Activated CD8-positive, alpha-beta T cell treated with anti-CD3 and anti-CD28 coated beads for 36 hours (primary cell): ENCODE measurements at regions not wholly inside any gene's neighbourhood (a gene's known extent, or its start where the extent isn't known, plus 50 kb on each side); places are given as distances from the start of the nearest gene placed in this dataset.

Source experiments
- ATAC-seq: fragments of 200-7000 bp; cut with Tn5 transposase; one replicate; pipeline ENCODE4 v1.10.0; 2021; ENCODE audit warnings: mild to moderate bottlenecking, moderate library complexity
- CTCF ChIA-PET: fragments of 350-600 bp; sonication (Branson Sonifier 250); formaldehyde crosslinking; loops from one replicate; lab custom pipeline; 2021; ENCODE audit warnings: antibody characterized with exemption; lab: Charles Lee
- POLR2A ChIA-PET: fragments of 350-600 bp; sonication (Branson Sonifier 250); formaldehyde crosslinking; loops from one replicate; lab custom pipeline; 2021; ENCODE audit warnings: antibody characterized with exemption; lab: Charles Lee
- DNase-seq: peaks from one replicate; pipeline ENCODE4 v3.0.0-alpha.2; 2020
- H3K27ac Mint-ChIP-seq: one replicate; pipeline ENCODE4 v1.8.0; 2021; ENCODE audit warnings: mild to moderate bottlenecking, mixed read lengths
- H3K27me3 Mint-ChIP-seq: one replicate; pipeline ENCODE4 v1.8.0; 2021; ENCODE audit warnings: mixed read lengths
- H3K36me3 Mint-ChIP-seq: one replicate; pipeline ENCODE4 v1.8.0; 2021; ENCODE audit warnings: low read depth, mixed read lengths
- H3K4me1 Mint-ChIP-seq: one replicate; pipeline ENCODE4 v1.8.0; 2021; ENCODE audit warnings: low read depth, mixed read lengths
- H3K4me3 Mint-ChIP-seq: one replicate; pipeline ENCODE4 v1.8.0; 2021; ENCODE audit warnings: mild to moderate bottlenecking, moderate library complexity, mixed read lengths
- H3K9me3 Mint-ChIP-seq: one replicate; pipeline ENCODE4 v1.8.0; 2021; ENCODE audit warnings: mixed read lengths
- intact Hi-C: fragments of 100-400 bp; cut with micrococcal nuclease; formaldehyde crosslinking; loops from one replicate; pipeline ENCODE4 v1.10.0; 2022
- TF ChIP-seq, protein P1 (sequence below): fragments of 200-600 bp; IDR thresholded peaks from one replicate; pipeline ENCODE4 v1.8.0; 2022; ENCODE audit warnings: antibody characterized with exemption, mild to moderate bottlenecking

DNA sequence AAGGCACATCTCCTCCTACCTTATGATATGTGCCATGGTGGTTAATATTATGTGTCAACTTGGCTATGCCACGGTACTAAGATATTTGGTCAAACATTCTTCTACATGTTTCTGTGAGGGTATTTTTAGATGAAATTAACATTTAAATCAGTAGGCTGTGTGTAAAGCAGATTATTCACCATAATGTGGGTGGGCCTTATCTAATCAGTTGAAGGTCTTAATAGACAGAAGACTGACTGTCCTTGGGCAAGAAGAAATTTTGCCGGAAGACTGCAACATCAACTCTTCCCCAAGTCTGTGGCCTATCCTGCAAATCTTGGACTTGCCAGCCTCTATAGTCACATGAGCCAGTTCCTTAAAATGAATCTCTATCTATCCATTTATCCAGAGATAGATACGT, 380.1 kb upstream of the DDI1 start:
- Mint-ChIP-seq H3K4me1 (no peaks in the 10 kb centered on the region), H3K9me3 (peaks cover 4% of the 10 kb centered on the region), H3K36me3 (no peaks in the 10 kb centered on the region), H3K27me3 (no peaks in the 10 kb centered on the region), H3K27ac (no peak overlapping the region), H3K4me3 (no peak overlapping the region)
- ATAC-seq (no peak), DNase-seq (no peak)
- POLR2A ChIA-PET: no interaction called here
- TF ChIP-seq, protein P1, sequence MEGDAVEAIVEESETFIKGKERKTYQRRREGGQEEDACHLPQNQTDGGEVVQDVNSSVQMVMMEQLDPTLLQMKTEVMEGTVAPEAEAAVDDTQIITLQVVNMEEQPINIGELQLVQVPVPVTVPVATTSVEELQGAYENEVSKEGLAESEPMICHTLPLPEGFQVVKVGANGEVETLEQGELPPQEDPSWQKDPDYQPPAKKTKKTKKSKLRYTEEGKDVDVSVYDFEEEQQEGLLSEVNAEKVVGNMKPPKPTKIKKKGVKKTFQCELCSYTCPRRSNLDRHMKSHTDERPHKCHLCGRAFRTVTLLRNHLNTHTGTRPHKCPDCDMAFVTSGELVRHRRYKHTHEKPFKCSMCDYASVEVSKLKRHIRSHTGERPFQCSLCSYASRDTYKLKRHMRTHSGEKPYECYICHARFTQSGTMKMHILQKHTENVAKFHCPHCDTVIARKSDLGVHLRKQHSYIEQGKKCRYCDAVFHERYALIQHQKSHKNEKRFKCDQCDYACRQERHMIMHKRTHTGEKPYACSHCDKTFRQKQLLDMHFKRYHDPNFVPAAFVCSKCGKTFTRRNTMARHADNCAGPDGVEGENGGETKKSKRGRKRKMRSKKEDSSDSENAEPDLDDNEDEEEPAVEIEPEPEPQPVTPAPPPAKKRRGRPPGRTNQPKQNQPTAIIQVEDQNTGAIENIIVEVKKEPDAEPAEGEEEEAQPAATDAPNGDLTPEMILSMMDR: no peak
- intact Hi-C loops: no loop called here
- CTCF ChIA-PET: no interaction called here

DNA sequence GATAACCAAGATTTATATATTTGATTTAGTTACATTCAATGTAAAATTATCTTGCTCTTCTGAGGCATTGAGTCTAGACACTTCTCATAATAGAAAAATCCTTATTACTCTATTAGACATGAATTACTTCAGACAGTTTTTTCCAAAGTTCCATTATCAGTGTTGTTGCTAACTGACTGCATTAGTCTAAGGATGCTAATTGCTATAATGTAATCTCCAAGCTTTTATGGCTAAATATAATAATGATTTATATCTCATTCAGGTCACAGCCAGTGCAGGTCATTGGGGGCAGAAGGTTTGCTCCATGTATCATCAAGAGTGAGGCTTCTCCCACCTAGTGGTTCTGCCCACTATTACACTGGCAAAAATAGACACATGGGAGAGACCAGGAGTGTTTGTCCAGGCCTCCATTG, 377.2 kb upstream of the DDI1 start:
- ChIA-PET CTCF (no interaction called here), POLR2A (no interaction called here)
- Mint-ChIP-seq H3K4me3 (no peak overlapping the region), H3K9me3 (no peaks in the 10 kb centered on the region), H3K36me3 (no peaks in the 10 kb centered on the region), H3K4me1 (no peaks in the 10 kb centered on the region), H3K27ac (no peak overlapping the region), H3K27me3 (no peaks in the 10 kb centered on the region)
- ATAC-seq (no peak), DNase-seq (no peak)
- intact Hi-C loops: no loop called here
- TF ChIP-seq, protein P1: no peak

DNA sequence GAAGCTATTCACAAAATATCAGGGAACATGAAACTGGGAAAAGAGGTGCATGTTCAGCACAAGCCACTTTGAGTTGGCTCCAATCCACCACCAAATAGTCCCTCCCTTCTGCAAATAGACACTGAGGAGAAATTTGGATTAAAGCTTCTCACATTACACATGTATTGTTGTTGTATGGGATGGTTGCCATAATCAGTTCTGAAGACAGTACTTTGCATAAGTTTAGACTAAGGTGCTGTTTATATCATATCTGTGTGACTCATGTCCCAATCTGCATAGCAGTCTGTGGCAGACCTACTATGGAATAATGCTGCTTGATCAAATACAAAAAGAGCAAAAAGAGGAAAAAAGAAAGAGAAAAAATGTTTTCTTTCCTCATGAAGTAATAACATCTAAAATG, 376.7 kb upstream of the DDI1 start:
- Mint-ChIP-seq H3K4me3 (no peak overlapping the region), H3K4me1 (no peaks in the 10 kb centered on the region), H3K9me3 (no peaks in the 10 kb centered on the region), H3K27ac (no peak overlapping the region), H3K27me3 (no peaks in the 10 kb centered on the region), H3K36me3 (no peaks in the 10 kb centered on the region)
- DNase-seq: no peak
- intact Hi-C loops: no loop called here
- no peak for ATAC-seq
- ChIA-PET CTCF (no interaction called here), POLR2A (no interaction called here)
- TF ChIP-seq, protein P1: no peak

DNA sequence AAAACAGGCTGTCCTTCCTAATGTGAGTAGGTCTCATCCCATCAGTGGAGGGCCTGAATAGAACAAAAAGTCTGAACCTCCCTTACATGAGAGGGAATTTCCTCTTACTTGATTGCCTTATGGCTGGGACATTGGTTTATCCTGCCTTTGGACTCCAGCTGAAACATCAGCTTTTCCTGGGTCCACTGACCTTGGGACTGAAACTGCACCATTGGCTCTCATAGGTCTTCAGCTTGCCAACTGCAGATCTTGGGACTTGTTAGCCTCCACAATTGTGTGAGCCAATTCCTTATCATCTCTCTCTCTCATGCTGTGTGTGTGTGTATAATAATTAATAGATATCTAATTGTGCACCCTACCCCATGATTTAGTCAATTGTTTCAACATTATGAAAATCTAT, 375.3 kb upstream of the DDI1 start:
- POLR2A ChIA-PET: no interaction called here
- Mint-ChIP-seq H3K4me1 (no peaks in the 10 kb centered on the region), H3K36me3 (no peaks in the 10 kb centered on the region)

DNA sequence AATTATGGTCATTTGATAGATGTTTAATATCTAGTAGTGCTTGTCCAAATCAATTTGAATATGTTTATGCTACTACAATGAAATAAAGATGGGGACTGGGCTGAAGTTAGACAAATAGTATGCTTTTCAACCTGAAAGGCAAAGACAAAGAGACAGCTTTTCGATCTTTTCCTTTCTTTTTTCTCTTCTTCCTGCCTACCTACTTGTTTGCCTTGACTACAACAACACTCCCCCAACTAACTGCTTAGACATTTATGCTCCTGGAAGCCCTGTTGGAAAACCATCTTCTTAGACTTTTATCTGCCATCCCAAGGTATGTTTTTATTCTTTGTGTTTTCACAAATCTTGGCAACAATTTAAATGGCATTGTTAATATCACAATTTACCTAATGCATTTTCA, 374.4 kb upstream of the DDI1 start:
- Mint-ChIP-seq H3K4me3 (no peak overlapping the region), H3K9me3 (no peaks in the 10 kb centered on the region), H3K4me1 (no peaks in the 10 kb centered on the region), H3K27me3 (no peaks in the 10 kb centered on the region), H3K36me3 (no peaks in the 10 kb centered on the region), H3K27ac (no peak overlapping the region)
- CTCF ChIA-PET: no interaction called here
- TF ChIP-seq, protein P1: no peak
- ATAC-seq (no peak), DNase-seq (no peak)
- intact Hi-C loops: no loop called here
- POLR2A ChIA-PET: no interaction called here

More for the DNA sequence above, 375.3 kb upstream of the DDI1 start:
- no peak for ATAC-seq
- H3K4me3 Mint-ChIP-seq: no peak overlapping the region
- CTCF ChIA-PET: no interaction called here
- no peaks in the 10 kb centered on the region for H3K9me3 Mint-ChIP-seq
- TF ChIP-seq, protein P1: no peak
- H3K27me3 Mint-ChIP-seq: no peaks in the 10 kb centered on the region
- no peak overlapping the region for H3K27ac Mint-ChIP-seq
- no peak for DNase-seq
- intact Hi-C loops: no loop called here
